ENCODE measurements at regions not wholly inside any gene's neighbourhood (a gene's known extent, or its start where the extent isn't known, plus 50 kb on each side); places are given as distances from the start of the nearest gene placed in this dataset.

- TF ChIP-seq, protein P1, sequence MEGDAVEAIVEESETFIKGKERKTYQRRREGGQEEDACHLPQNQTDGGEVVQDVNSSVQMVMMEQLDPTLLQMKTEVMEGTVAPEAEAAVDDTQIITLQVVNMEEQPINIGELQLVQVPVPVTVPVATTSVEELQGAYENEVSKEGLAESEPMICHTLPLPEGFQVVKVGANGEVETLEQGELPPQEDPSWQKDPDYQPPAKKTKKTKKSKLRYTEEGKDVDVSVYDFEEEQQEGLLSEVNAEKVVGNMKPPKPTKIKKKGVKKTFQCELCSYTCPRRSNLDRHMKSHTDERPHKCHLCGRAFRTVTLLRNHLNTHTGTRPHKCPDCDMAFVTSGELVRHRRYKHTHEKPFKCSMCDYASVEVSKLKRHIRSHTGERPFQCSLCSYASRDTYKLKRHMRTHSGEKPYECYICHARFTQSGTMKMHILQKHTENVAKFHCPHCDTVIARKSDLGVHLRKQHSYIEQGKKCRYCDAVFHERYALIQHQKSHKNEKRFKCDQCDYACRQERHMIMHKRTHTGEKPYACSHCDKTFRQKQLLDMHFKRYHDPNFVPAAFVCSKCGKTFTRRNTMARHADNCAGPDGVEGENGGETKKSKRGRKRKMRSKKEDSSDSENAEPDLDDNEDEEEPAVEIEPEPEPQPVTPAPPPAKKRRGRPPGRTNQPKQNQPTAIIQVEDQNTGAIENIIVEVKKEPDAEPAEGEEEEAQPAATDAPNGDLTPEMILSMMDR (conservative IDR thresholded peaks at IDR 0.05; ENCODE audit: low read depth), result no peak
- ChIA-PET CTCF (interaction anchor here (0.7 kb wide), 1 partner anchor 268 kb away, joined by 3 read pairs; no protein-coding TSS in a partner anchor), POLR2A (ENCODE audit: low non-redundant PET) (no interaction called here)
- DNase-seq (ENCODE audit: low spot score), result no peak
- H3K27ac ChIP-seq, result no peak overlapping the region
Observed at GRCh38 chr2:181262782-181263181, 194.4 kb upstream of the ITGA4 start.

GRCh38 chr2:181264001-181264400 lies 193.2 kb upstream of the ITGA4 start:
- TF ChIP-seq, protein P1 (conservative IDR thresholded peaks at IDR 0.05; ENCODE audit: low read depth), result no peak
- POLR2A ChIA-PET (ENCODE audit: low non-redundant PET), result no interaction called here
- no peak overlapping the region for H3K27ac ChIP-seq
- CTCF ChIA-PET, result no interaction called here
- DNase-seq (ENCODE audit: low spot score), result no peak

DNA sequence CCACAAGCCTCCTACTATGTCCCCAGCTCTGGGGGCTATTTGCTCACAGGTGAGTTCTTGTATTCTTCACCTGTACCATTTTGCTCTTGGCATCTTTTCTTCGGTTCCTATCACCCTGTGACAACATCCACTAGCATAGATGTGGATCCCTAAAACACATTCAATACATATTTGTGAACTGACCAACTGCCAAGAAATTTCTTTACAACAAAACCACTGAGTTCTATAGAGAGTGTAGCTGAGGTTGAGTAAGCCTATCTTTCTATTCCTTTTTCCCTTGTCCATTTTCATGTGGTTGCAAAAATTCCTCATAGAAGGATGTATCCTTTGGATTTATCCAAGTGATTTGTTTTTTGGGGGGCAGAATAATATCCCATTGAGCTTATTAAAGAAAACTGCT lies 192.7 kb upstream of the ITGA4 start:
- CTCF ChIA-PET, result interaction anchor here (0.6 kb wide), 1 partner anchor 34 kb away, joined by 8 read pairs; no protein-coding TSS in a partner anchor

GRCh38 chr2:181266614-181267013 lies 190.6 kb upstream of the ITGA4 start:
- ChIA-PET CTCF (no interaction called here), POLR2A (ENCODE audit: low non-redundant PET) (no interaction called here)
- no peak for DNase-seq (ENCODE audit: low spot score)
- no peak overlapping the region for H3K27ac ChIP-seq
- TF ChIP-seq, protein P1 (conservative IDR thresholded peaks at IDR 0.05; ENCODE audit: low read depth), result no peak

More for the DNA sequence above, 192.7 kb upstream of the ITGA4 start:
- DNase-seq (ENCODE audit: low spot score), result no peak
- no peak overlapping the region for H3K27ac ChIP-seq
- POLR2A ChIA-PET (ENCODE audit: low non-redundant PET), result no interaction called here
- TF ChIP-seq, protein P1 (conservative IDR thresholded peaks at IDR 0.05; ENCODE audit: low read depth), result no peak

DNA sequence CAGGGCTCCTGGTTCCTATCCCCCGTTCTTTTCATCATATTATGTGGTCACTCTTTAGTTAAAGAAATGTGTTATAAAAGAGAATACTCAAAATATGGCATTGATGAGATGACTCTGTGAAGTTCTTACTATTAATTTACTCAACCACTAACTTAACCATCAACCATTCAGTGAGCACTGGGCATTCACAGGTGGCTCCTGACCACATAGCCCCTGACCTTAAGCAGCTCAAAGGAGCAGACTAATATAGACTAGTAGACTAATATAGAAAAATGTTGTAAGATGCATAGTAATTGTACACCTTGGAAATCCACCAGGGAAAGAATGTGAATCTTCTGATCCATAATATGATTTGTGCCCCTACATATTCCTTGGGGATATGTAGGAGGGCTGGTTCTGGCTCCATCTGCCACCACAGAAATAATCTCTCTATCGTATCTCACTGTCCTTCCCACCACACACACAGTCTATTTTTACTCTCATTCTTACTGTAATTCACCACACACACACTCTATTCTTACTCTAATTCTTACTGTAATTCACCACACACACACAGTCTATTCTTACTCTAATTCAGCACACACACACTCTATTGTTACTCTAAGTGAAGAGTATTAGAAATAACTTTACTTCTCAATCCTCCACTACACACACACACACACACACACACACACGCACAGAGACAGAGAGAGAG lies 188.9 kb upstream of the ITGA4 start:
- no peak overlapping the region for H3K27ac ChIP-seq
- CTCF ChIA-PET, result interaction anchor here (0.6 kb wide), 2 partner anchors 17 to 145 kb away, joined by 3 to 4 read pairs; no protein-coding TSS in a partner anchor
- POLR2A ChIA-PET (ENCODE audit: low non-redundant PET), result no interaction called here
- DNase-seq (ENCODE audit: low spot score), result no peak
- TF ChIP-seq, protein P1 (conservative IDR thresholded peaks at IDR 0.05; ENCODE audit: low read depth), result no peak

DNA sequence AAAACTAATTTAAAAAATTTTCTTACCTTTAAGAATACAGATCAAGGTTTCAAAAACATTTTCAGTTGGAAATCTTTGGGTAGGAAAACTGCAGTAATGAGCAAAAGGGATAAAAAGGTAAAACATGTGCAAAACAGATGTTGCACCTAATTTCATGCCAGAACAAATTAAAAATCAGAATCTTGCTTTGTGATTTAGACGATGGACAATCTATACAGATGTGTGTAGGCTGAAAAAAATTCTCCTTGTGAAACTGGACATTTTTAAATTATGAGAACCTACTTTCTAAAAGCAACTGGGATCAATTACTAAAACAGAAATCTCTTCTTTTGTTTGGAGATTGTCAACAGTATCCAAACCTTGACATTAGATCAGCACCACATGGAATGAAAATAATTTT lies 183.2 kb upstream of the ITGA4 start:
- DNase-seq (ENCODE audit: low spot score), result no peak
- TF ChIP-seq, protein P1 (conservative IDR thresholded peaks at IDR 0.05; ENCODE audit: low read depth), result no peak
- ChIA-PET CTCF (no interaction called here), POLR2A (ENCODE audit: low non-redundant PET) (no interaction called here)
- H3K27ac ChIP-seq, result no peak overlapping the region
